Mesenchymal stem cell (in vitro differentiated cells and primary cell): ENCODE measurements at regions not wholly inside any gene's neighbourhood (a gene's known extent, or its start where the extent isn't known, plus 50 kb on each side); places are given as distances from the start of the nearest gene placed in this dataset.

Experiments
- DNase-seq: peaks from one replicate; pipeline ENCODE4 v3.0.0-alpha.2; 2013
- H2AFZ ChIP-seq: one replicate; pipeline ENCODE4 v1.6.1; 2013; ENCODE audit warnings: low read depth, mild to moderate bottlenecking, control low read depth, inconsistent platforms, low read length, moderate library complexity
- H2AK5ac ChIP-seq: 2 replicates; pipeline ENCODE4 v1.6.1; 2013; ENCODE audit warnings: low read length, moderate library complexity, mild to moderate bottlenecking, inconsistent platforms; ENCODE audit not compliant: severe bottlenecking
- H2BK120ac ChIP-seq: one replicate; pipeline ENCODE4 v1.6.1; 2013; ENCODE audit warnings: low read depth, mild to moderate bottlenecking, inconsistent platforms, low read length, moderate library complexity
- H2BK12ac ChIP-seq, 2 experiments: one replicate each; pipeline ENCODE4 v1.6.1; 2013; ENCODE audit warnings: inconsistent platforms in 2 of 2, low read length in 2 of 2, mild to moderate bottlenecking in 2 of 2, moderate library complexity in 2 of 2, control low read depth in 1 of 2
- H2BK15ac ChIP-seq: one replicate; pipeline ENCODE4 v1.6.1; 2013; ENCODE audit warnings: mild to moderate bottlenecking, low read depth, inconsistent platforms; ENCODE audit not compliant: poor library complexity, severe bottlenecking
- H2BK5ac ChIP-seq: 2 replicates; pipeline ENCODE4 v1.6.1; 2013; ENCODE audit warnings: low read depth, mild to moderate bottlenecking, low read length, control low read depth, inconsistent platforms; ENCODE audit not compliant: poor library complexity, severe bottlenecking
- H3K14ac ChIP-seq, 2 experiments: one replicate each; pipeline ENCODE4 v1.6.1; 2013; ENCODE audit warnings: inconsistent platforms in 2 of 2, low read length in 2 of 2, control low read depth in 1 of 2, mild to moderate bottlenecking in 1 of 2, moderate library complexity in 1 of 2
- H3K18ac ChIP-seq, 2 experiments: one replicate each; pipeline ENCODE4 v1.6.1; 2013; ENCODE audit warnings: inconsistent platforms in 2 of 2, low read length in 2 of 2, control low read depth in 1 of 2, low read depth in 1 of 2, mild to moderate bottlenecking in 1 of 2
- H3K23ac ChIP-seq, 2 experiments: one replicate each; pipeline ENCODE4 v1.6.1; 2013; ENCODE audit warnings: inconsistent platforms in 2 of 2, low read length in 2 of 2, mild to moderate bottlenecking in 2 of 2, moderate library complexity in 2 of 2, control low read depth in 1 of 2
- H3K27ac ChIP-seq: 2 replicates; pipeline ENCODE4 v1.5.1; 2013; ENCODE audit warnings: mild to moderate bottlenecking, moderate library complexity, low read length, control low read depth, inconsistent platforms; ENCODE audit not compliant: poor library complexity, severe bottlenecking
- H3K27me3 ChIP-seq, 2 experiments: 2 replicates each; pipeline versions ENCODE4 v1.6.1 to v1.7.0; 2013; ENCODE audit warnings: low read length in 2 of 2, mild to moderate bottlenecking in 2 of 2, moderate library complexity in 2 of 2, control low read depth in 1 of 2, inconsistent platforms in 1 of 2; ENCODE audit not compliant: control insufficient read depth in 1 of 2, insufficient read depth in 1 of 2
- H3K36me3 ChIP-seq, 2 experiments: 2 replicates each; pipeline versions ENCODE4 v1.6.1 to v1.7.0; 2013; ENCODE audit warnings: low read length in 2 of 2, control low read depth in 1 of 2, inconsistent platforms in 1 of 2, low read depth in 1 of 2, mild to moderate bottlenecking in 1 of 2; ENCODE audit not compliant: insufficient read depth in 2 of 2, control insufficient read depth in 1 of 2
- H3K4ac ChIP-seq, 2 experiments: one replicate each; pipeline ENCODE4 v1.6.1; 2013; ENCODE audit warnings: inconsistent platforms in 2 of 2, low read length in 2 of 2, mild to moderate bottlenecking in 2 of 2, moderate library complexity in 2 of 2, control low read depth in 1 of 2, low read depth in 1 of 2
- H3K4me1 ChIP-seq: 2 replicates; pipeline ENCODE4 v1.6.1; 2013; ENCODE audit warnings: low read depth, low read length, control low read depth; ENCODE audit not compliant: control insufficient read depth, insufficient read depth
- H3K4me2 ChIP-seq: 2 replicates; pipeline ENCODE4 v1.6.1; 2013; ENCODE audit warnings: low read length, mild to moderate bottlenecking, inconsistent platforms; ENCODE audit not compliant: poor library complexity, severe bottlenecking
- H3K4me3 ChIP-seq, 2 experiments: 2 replicates each; pipeline versions ENCODE4 v1.5.1 to v1.7.0; 2013; ENCODE audit warnings: low read length in 2 of 2, mild to moderate bottlenecking in 2 of 2, control low read depth in 1 of 2, low read depth in 1 of 2; ENCODE audit not compliant: insufficient read depth in 1 of 2
- H3K79me1 ChIP-seq: replicated peaks from 2 replicates; pipeline ENCODE4 v1.6.1; 2013; ENCODE audit warnings: mild to moderate bottlenecking, control low read depth, low read length, inconsistent platforms; ENCODE audit not compliant: poor library complexity, severe bottlenecking
- H3K9ac ChIP-seq: 2 replicates; pipeline ENCODE4 v1.7.0; 2013; ENCODE audit warnings: mild to moderate bottlenecking, low read length, moderate library complexity
- H3K9me3 ChIP-seq: 2 replicates; pipeline ENCODE4 v1.7.0; 2013; ENCODE audit warnings: mild to moderate bottlenecking, low read length; ENCODE audit not compliant: control insufficient read depth
- H4K8ac ChIP-seq: one replicate; pipeline ENCODE4 v1.6.1; 2013; ENCODE audit warnings: inconsistent platforms, mild to moderate bottlenecking, low read length, moderate library complexity
- H4K91ac ChIP-seq: one replicate; pipeline ENCODE4 v1.6.1; 2013; ENCODE audit warnings: mild to moderate bottlenecking, low read length, inconsistent platforms
- WGBS: methylation state at CpG from one replicate; pipeline ENCODE4 v1.1.7; 2013; ENCODE audit warnings: mixed read lengths; 5-methylcytosine and 5-hydroxymethylcytosine counted together

DNA sequence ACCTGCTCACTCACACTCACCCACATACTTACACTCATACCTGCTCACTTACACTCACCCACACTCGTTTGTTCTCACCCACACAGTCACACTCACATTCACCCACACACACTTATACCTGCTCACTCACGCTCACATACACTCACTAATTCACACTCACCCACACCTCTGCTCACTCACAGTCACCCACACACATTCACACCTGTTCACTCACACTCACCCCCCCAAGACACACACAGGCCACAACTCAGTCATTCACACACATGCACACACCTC lies 436.2 kb downstream of the BCL11B start:
- no peaks in the 10 kb centered on the region for H3K36me3 ChIP-seq
- no peak overlapping the region for H3K27ac ChIP-seq
- H3K79me1 ChIP-seq: no peaks in the 10 kb centered on the region
- DNase-seq: no peak
- H2BK12ac ChIP-seq: no peak overlapping the region
- H2BK15ac ChIP-seq: no peak overlapping the region
- no peaks in the 10 kb centered on the region for H3K27me3 ChIP-seq
- no peak overlapping the region for H3K9ac ChIP-seq
- H2AFZ ChIP-seq: no peak overlapping the region
- H3K4me2 ChIP-seq: no peak overlapping the region
- H3K9me3 ChIP-seq: peaks cover 12% of the 10 kb centered on the region
- 66% methylated on average over 2 of the region's 2 CpGs for WGBS
- no peak overlapping the region for H3K4me3 ChIP-seq
- peak overlapping the region; percentile 35 for H4K91ac ChIP-seq
- H3K4me1 ChIP-seq: no peaks in the 10 kb centered on the region
- H3K18ac ChIP-seq: no peak overlapping the region
- H2BK5ac ChIP-seq: no peak overlapping the region
- H3K23ac ChIP-seq: no peak overlapping the region
- no peak overlapping the region for H4K8ac ChIP-seq
- H3K14ac ChIP-seq: no peak overlapping the region
- no peak overlapping the region for H2AK5ac ChIP-seq
- no peak overlapping the region for H2BK120ac ChIP-seq
- H3K4ac ChIP-seq: no peak overlapping the region

DNA sequence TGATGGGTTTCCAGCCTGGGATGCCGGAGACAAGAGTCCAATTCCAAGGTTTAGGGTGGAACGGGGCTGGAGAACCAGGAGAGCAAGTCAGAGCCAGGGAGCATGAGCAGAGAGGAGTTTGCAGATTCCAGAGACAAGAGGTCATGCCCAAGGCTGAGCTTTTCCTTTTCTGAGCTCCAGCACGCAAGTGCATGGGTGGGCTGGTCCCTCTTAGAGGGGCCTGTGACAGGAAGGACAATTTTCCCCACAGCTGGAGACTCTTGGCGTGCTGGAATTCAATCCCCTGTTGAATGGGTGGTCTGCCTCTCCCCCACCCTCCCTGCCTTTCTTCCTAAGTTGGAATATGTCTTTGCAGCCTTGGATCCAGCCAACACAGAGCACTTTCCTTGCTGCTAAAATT lies 431.9 kb downstream of the BCL11B start:
- Histone ChIP-seq H2AFZ (no peak overlapping the region), H2BK5ac (no peak overlapping the region), H3K36me3 (no peaks in the 10 kb centered on the region), H3K4me2 (no peak overlapping the region), H2BK15ac (no peak overlapping the region), H3K14ac (no peak overlapping the region), H3K4me3 (no peak overlapping the region), H4K8ac (no peak overlapping the region), H3K9me3 (peaks cover 8% of the 10 kb centered on the region), H2BK12ac (no peak overlapping the region), H2BK120ac (no peak overlapping the region), H2AK5ac (no peak overlapping the region), H3K27ac (no peak overlapping the region), H3K4ac (no peak overlapping the region), H3K18ac (no peak overlapping the region), H3K9ac (no peak overlapping the region), H3K79me1 (no peaks in the 10 kb centered on the region), H3K23ac (no peak overlapping the region), H3K4me1 (no peaks in the 10 kb centered on the region), H4K91ac (no peak overlapping the region), H3K27me3 (peaks cover 0 to 2% of the 10 kb centered on the region in 2 experiments)
- 41% methylated on average over 4 of the region's 4 CpGs for WGBS
- DNase-seq: no peak

DNA sequence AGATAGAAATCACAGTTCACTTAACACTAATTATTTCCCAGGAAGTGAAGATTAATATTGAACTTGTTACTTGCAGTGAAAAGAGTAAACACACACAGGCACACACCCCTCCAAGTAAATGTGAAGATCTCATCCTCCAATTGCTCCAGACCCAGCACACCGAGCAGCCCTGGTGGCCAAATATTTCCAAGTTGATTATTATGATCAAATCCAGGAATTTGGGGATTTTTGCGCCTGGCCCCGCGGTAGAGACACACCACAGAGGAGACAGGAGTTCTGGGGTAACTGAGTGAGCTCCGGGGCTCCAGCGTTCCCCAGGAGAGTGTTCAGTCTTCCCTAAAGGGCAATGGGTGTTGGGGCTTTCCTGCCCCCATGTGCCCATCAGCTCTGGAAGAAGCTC lies 431.5 kb downstream of the BCL11B start:
- Histone ChIP-seq H2BK120ac (no peak overlapping the region), H3K27me3 (peaks cover 0 to 2% of the 10 kb centered on the region in 2 experiments), H3K36me3 (no peaks in the 10 kb centered on the region), H3K18ac (no peak overlapping the region), H4K91ac (no peak overlapping the region), H3K4me1 (no peaks in the 10 kb centered on the region), H3K4ac (no peak overlapping the region), H3K9me3 (peaks cover 8% of the 10 kb centered on the region), H3K27ac (no peak overlapping the region), H3K4me2 (no peak overlapping the region), H2AFZ (no peak overlapping the region), H3K9ac (no peak overlapping the region), H4K8ac (no peak overlapping the region), H2BK5ac (no peak overlapping the region), H2AK5ac (no peak overlapping the region), H3K23ac (no peak overlapping the region), H2BK12ac (no peak overlapping the region), H3K14ac (no peak overlapping the region), H3K79me1 (no peaks in the 10 kb centered on the region), H2BK15ac (no peak overlapping the region), H3K4me3 (no peak overlapping the region)
- 79% methylated on average over 6 of the region's 6 CpGs for WGBS
- DNase-seq: no peak

DNA sequence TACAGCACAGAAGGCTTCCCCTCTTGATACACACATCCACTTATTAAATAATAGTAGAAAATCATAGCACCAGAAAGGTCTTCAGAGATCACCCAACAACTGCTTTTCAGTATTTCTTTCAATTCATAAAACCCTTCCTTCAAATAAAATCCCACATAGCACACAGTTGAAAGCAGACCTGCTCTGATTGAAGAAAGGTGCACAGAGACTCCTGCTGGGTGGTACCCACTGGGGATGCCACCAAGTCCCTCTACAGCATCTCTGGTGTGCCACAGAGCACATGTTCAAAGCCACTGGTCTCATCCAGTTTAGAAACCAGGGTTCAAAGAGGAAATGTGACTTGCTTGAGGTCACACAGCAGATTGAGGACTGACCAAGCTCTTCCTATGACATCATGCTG lies 427.5 kb downstream of the BCL11B start:
- H3K4me3 ChIP-seq: no peak overlapping the region
- H3K4ac ChIP-seq: no peak overlapping the region
- no peak overlapping the region for H2AFZ ChIP-seq
- no peak overlapping the region for H2BK15ac ChIP-seq
- no peak overlapping the region for H2BK5ac ChIP-seq
- no peaks in the 10 kb centered on the region for H3K36me3 ChIP-seq
- H4K8ac ChIP-seq: no peak overlapping the region
- H3K79me1 ChIP-seq: no peaks in the 10 kb centered on the region
- no peak for DNase-seq
- no peaks in the 10 kb centered on the region for H3K9me3 ChIP-seq
- no peak overlapping the region for H3K4me2 ChIP-seq
- no peak overlapping the region for H3K23ac ChIP-seq
- H3K18ac ChIP-seq: no peak overlapping the region
- no peak overlapping the region for H4K91ac ChIP-seq
- H3K14ac ChIP-seq: no peak overlapping the region
- H3K9ac ChIP-seq: no peak overlapping the region
- no peak overlapping the region for H3K27ac ChIP-seq
- no peaks in the 10 kb centered on the region for H3K4me1 ChIP-seq
- peaks cover 0 to 7% of the 10 kb centered on the region in 2 experiments for H3K27me3 ChIP-seq
- H2BK120ac ChIP-seq: no peak overlapping the region
- H2AK5ac ChIP-seq: no peak overlapping the region
- no peak overlapping the region for H2BK12ac ChIP-seq
